ENCODE measurements at regions not wholly inside any gene's neighbourhood (a gene's known extent, or its start where the extent isn't known, plus 50 kb on each side); places are given as distances from the start of the nearest gene placed in this dataset.

GRCh38 chr20:11540558-11540957 lies 377.1 kb upstream of the BTBD3 start:
- H3K27ac Mint-ChIP-seq (ENCODE audit: unreplicated experiment), result no peak overlapping the region
- H3K36me3 Mint-ChIP-seq (ENCODE audit: low read depth), result no peaks in the 10 kb centered on the region
- H3K9me3 Mint-ChIP-seq (ENCODE audit: low read depth), result no peaks in the 10 kb centered on the region
- no peak for DNase-seq (ENCODE audit: low spot score)
- no peak overlapping the region for H3K4me3 Mint-ChIP-seq (ENCODE audit: unreplicated experiment)
- H3K4me1 Mint-ChIP-seq (ENCODE audit: low read depth), result no peaks in the 10 kb centered on the region
- no peak for TF ChIP-seq CTCF (IDR thresholded peaks at IDR 0.05)
- no peaks in the 10 kb centered on the region for H3K27me3 Mint-ChIP-seq (ENCODE audit: low read depth)

- DNase-seq (ENCODE audit: low spot score), result no peak
- Mint-ChIP-seq H3K4me3 (ENCODE audit: unreplicated experiment) (no peak overlapping the region), H3K27me3 (ENCODE audit: low read depth) (no peaks in the 10 kb centered on the region), H3K9me3 (ENCODE audit: low read depth) (no peaks in the 10 kb centered on the region), H3K4me1 (ENCODE audit: low read depth) (no peaks in the 10 kb centered on the region), H3K27ac (ENCODE audit: unreplicated experiment) (no peak overlapping the region), H3K36me3 (ENCODE audit: low read depth) (no peaks in the 10 kb centered on the region)
- TF ChIP-seq CTCF (IDR thresholded peaks at IDR 0.05), result no peak
These were observed 375.0 kb upstream of the BTBD3 start for GRCh38 chr20:11542645-11543044.

- Mint-ChIP-seq H3K4me3 (ENCODE audit: unreplicated experiment) (no peak overlapping the region), H3K27me3 (ENCODE audit: low read depth) (no peaks in the 10 kb centered on the region), H3K4me1 (ENCODE audit: low read depth) (no peaks in the 10 kb centered on the region), H3K27ac (ENCODE audit: unreplicated experiment) (no peak overlapping the region), H3K36me3 (ENCODE audit: low read depth) (no peaks in the 10 kb centered on the region), H3K9me3 (ENCODE audit: low read depth) (no peaks in the 10 kb centered on the region)
- TF ChIP-seq CTCF (IDR thresholded peaks at IDR 0.05), result peak; percentile 94
- DNase-seq (ENCODE audit: low spot score), result no peak
These were observed 373.5 kb upstream of the BTBD3 start for GRCh38 chr20:11544029-11544678.

GRCh38 chr20:11546939-11547338 lies 370.8 kb upstream of the BTBD3 start:
- no peak for DNase-seq (ENCODE audit: low spot score)
- H3K27me3 Mint-ChIP-seq (ENCODE audit: low read depth), result no peaks in the 10 kb centered on the region
- no peaks in the 10 kb centered on the region for H3K36me3 Mint-ChIP-seq (ENCODE audit: low read depth)
- no peak overlapping the region for H3K27ac Mint-ChIP-seq (ENCODE audit: unreplicated experiment)
- H3K9me3 Mint-ChIP-seq (ENCODE audit: low read depth), result no peaks in the 10 kb centered on the region
- peaks cover 8% of the 10 kb centered on the region for H3K4me1 Mint-ChIP-seq (ENCODE audit: low read depth)
- TF ChIP-seq CTCF (IDR thresholded peaks at IDR 0.05), result no peak
- H3K4me3 Mint-ChIP-seq (ENCODE audit: unreplicated experiment), result no peak overlapping the region

GRCh38 chr20:11549172-11550103 lies 368.3 kb upstream of the BTBD3 start:
- H3K4me1 Mint-ChIP-seq (ENCODE audit: low read depth), result peaks cover 15% of the 10 kb centered on the region
- no peak overlapping the region for H3K4me3 Mint-ChIP-seq (ENCODE audit: unreplicated experiment)
- no peaks in the 10 kb centered on the region for H3K36me3 Mint-ChIP-seq (ENCODE audit: low read depth)
- DNase-seq (ENCODE audit: low spot score), result no peak
- no peaks in the 10 kb centered on the region for H3K9me3 Mint-ChIP-seq (ENCODE audit: low read depth)
- no peak for TF ChIP-seq CTCF (IDR thresholded peaks at IDR 0.05)
- H3K27ac Mint-ChIP-seq (ENCODE audit: unreplicated experiment), result no peak overlapping the region
- H3K27me3 Mint-ChIP-seq (ENCODE audit: low read depth), result no peaks in the 10 kb centered on the region
